ENCODE measurements at regions not wholly inside any gene's neighbourhood (a gene's known extent, or its start where the extent isn't known, plus 50 kb on each side); places are given as distances from the start of the nearest gene placed in this dataset.

DNA sequence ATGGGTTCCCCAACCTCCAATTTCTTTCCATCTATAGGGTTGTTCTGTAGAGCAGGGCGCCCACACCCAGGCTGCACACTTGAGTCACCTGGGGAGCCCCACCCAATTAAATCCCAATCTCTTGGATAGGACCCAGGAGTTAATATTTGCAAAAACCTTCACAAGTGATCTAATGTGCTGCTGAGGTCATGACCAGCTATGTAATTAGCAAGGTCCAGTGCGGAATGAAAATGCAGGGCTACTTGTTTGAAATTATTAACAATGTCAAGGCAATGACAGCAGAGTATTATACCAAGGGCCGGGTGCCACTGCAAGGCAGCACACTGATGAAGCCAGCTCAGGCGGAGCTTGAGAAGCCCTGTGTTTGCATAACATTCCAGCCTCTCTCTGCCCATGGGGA is 302.7 kb downstream of the MAF start:
- DNase-seq (ENCODE audit: low read depth), result no peak
- TF ChIP-seq, protein P1, sequence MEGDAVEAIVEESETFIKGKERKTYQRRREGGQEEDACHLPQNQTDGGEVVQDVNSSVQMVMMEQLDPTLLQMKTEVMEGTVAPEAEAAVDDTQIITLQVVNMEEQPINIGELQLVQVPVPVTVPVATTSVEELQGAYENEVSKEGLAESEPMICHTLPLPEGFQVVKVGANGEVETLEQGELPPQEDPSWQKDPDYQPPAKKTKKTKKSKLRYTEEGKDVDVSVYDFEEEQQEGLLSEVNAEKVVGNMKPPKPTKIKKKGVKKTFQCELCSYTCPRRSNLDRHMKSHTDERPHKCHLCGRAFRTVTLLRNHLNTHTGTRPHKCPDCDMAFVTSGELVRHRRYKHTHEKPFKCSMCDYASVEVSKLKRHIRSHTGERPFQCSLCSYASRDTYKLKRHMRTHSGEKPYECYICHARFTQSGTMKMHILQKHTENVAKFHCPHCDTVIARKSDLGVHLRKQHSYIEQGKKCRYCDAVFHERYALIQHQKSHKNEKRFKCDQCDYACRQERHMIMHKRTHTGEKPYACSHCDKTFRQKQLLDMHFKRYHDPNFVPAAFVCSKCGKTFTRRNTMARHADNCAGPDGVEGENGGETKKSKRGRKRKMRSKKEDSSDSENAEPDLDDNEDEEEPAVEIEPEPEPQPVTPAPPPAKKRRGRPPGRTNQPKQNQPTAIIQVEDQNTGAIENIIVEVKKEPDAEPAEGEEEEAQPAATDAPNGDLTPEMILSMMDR (IDR thresholded peaks at IDR 0.05; ENCODE audit: low read depth, low read length, missing control alignments), result no peak
- no peak overlapping the region for H3K4me3 ChIP-seq (ENCODE audit: low read depth, low read length)

DNA sequence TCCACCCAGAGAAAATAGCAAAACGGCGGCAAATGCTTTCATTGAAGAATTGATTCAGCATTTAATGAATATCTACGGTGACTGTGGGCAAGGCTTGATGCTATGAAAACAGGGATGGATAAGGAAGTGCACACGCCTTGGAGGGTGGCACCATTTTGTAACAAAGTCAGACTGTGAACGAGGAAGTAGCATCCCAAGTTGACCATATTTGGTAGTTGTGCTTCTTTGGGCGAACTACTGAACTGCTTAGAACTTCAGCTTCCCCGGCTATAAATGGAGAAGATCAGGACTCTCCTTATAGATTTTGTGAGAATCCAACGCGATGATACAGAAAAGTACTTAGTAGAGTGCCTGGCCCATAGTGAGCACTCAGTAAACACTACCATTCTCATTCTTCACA is 303.2 kb downstream of the MAF start:
- no peak for DNase-seq (ENCODE audit: low read depth)
- TF ChIP-seq, protein P1 (IDR thresholded peaks at IDR 0.05; ENCODE audit: low read depth, low read length, missing control alignments), result no peak
- no peak overlapping the region for H3K4me3 ChIP-seq (ENCODE audit: low read depth, low read length)

DNA sequence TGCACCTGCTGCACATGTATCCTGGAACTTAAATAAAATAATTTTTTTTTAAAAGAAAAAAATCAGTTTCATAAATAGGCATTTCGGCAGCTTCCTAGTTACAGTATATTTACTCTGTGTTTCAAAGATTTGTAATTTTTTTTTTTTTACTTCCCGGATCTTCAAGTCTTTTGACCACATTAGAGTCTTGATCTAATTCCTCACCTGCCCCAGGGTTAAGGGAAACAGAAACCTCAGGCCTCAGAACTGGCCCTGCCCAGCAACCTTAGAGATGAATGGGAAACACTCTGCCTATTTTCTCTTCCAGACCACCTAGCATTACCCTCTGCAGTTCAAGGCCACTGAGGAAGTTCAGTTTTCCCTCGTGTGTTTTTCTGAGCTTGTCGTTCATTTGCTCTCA is 304.0 kb downstream of the MAF start:
- TF ChIP-seq, protein P1 (IDR thresholded peaks at IDR 0.05; ENCODE audit: low read depth, low read length, missing control alignments), result no peak

DNA sequence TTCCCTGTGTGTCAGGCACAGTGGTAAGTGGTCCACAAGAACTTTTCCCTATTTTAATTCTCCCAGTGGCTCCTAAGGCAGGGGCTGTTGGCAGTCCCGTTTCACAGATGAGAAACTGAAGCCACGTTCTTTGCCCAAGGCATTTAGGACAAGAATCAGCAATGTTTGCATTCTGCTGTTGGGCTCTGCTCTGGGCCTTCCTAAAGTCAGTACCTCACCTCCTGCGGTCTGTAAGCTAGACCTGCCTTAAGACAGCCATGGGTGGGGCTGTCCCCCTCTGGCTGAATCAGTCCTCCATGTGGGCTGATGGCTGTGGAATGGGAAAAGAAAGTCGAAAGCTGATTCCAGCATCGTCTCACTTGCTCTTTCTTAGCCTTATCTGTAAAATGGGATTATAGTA is 304.8 kb downstream of the MAF start:
- no peak overlapping the region for H3K4me3 ChIP-seq (ENCODE audit: low read depth, low read length)
- TF ChIP-seq, protein P1 (IDR thresholded peaks at IDR 0.05; ENCODE audit: low read depth, low read length, missing control alignments), result no peak
- DNase-seq (ENCODE audit: low read depth), result no peak

More for the DNA sequence above, 304.0 kb downstream of the MAF start:
- DNase-seq (ENCODE audit: low read depth), result no peak
- no peak overlapping the region for H3K4me3 ChIP-seq (ENCODE audit: low read depth, low read length)

DNA sequence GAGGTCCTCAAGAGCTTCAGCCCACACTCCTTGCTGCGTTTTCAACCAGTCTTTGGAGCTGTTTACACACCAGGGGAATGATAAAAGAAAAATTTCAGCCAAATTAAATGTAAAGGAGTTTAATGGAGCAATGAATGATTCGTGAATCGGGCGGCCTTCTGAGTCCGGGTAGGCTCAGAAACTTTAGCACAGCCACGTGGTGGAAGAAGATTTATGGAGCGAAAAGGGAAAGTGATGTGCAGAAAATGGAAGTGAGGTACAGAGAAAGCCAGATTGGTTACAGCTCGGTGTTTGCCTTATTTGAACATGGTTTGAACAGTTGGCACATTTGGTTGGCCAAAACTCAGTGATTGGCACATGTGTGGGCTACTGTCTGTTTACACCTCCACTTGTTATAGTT is 305.4 kb downstream of the MAF start:
- TF ChIP-seq, protein P1 (IDR thresholded peaks at IDR 0.05; ENCODE audit: low read depth, low read length, missing control alignments), result no peak
- H3K4me3 ChIP-seq (ENCODE audit: low read depth, low read length), result no peak overlapping the region
- no peak for DNase-seq (ENCODE audit: low read depth)

DNA sequence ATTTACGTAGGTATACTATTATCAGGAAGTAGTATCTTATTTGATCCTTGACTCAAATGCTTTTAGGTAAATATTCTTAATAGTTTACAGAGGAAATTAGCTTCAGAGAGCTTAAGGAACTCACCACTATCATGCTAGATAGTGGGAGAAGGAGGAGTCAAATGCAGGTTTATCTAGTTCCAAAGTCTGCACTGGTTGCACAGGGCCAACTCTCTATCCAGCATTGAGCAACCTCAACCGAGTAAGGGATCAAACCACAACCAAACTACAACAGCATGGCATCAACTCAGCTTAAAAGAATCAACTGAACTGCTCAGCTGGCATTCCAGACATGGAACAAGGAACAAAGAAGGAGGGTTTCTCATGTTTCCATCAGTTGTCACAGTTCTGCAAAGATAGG is 306.0 kb downstream of the MAF start:
- H3K4me3 ChIP-seq (ENCODE audit: low read depth, low read length), result no peak overlapping the region
- DNase-seq (ENCODE audit: low read depth), result no peak
- TF ChIP-seq, protein P1 (IDR thresholded peaks at IDR 0.05; ENCODE audit: low read depth, low read length, missing control alignments), result no peak

DNA sequence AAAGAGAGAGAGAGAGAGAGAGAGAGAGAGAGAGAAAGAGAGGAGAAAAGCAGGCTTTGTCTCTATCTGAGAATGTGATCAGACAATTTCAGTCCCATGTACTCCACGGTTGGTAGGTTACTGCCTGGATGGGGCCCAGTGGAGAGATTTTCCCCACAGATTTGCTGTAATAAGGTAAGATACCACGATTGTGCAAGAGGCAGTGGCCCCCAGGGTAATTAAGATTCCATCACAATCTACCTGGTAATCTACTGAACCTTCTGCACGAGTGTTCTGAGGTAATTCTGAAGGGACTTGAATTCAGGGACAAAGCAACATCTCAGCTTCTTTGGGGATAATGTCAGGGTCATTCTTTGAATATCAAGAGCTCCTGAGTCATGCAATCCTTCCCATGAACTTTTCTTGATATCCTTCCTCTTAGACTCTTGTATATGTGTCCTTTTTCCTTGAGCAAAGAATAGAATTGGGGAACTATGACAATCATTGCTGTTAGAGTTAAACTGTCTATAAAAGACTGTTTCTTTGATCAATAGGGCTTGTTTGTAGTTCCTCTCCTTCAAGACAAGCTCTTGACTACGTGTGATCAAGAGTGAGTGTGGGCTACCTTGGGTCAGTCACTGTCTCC is 306.6 kb downstream of the MAF start:
- DNase-seq (ENCODE audit: low read depth), result no peak
- TF ChIP-seq, protein P1 (IDR thresholded peaks at IDR 0.05; ENCODE audit: low read depth, low read length, missing control alignments), result no peak
- no peak overlapping the region for H3K4me3 ChIP-seq (ENCODE audit: low read depth, low read length)

Data from GM12864 (cell line).